ENCODE measurements at regions not wholly inside any gene's neighbourhood (a gene's known extent, or its start where the extent isn't known, plus 50 kb on each side); places are given as distances from the start of the nearest gene placed in this dataset.

DNA sequence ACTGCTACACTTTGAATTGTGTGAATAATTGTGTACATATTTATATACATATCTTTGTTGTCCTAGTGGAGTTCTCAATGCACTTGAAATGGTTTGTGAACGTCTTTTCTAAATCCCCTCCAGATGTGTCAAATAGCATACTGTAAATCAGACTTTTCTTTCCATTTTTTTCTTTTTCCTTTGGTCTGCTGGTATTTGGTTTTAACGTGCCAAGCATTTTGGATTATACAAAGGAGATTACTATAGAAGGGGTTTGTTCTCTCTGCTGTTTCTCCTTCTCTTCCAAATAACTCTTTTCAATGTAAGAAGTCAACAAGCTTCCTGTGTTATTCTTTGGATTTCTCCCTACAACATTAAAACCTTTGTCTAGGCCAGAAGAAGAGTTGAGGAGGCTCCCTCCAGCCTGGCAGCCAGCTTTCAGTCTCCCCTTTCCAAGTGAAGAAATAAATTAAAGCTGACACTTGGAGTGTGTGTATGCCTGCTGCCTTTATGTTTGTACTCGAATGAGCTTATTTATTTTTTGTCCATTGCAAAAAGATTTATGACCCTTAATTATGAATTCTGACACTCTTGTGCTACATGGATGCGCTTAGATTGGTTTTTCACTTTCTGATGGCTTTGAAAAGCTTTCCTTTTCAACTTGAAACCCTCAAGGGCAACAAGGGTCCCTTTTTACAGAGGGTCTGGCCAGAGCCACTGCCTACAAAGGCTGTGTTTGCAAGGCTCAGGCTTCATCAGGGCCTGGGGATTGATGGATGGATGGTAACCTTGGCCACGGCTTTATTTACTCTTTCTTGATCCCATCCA, 107.8 kb downstream of the RAB18 start:
- TF ChIP-seq, protein P1, sequence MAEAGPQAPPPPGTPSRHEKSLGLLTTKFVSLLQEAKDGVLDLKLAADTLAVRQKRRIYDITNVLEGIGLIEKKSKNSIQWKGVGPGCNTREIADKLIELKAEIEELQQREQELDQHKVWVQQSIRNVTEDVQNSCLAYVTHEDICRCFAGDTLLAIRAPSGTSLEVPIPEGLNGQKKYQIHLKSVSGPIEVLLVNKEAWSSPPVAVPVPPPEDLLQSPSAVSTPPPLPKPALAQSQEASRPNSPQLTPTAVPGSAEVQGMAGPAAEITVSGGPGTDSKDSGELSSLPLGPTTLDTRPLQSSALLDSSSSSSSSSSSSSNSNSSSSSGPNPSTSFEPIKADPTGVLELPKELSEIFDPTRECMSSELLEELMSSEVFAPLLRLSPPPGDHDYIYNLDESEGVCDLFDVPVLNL (IDR thresholded peaks at IDR 0.05; ENCODE audit: low read depth, low read length) = no peak
- TF ChIP-seq HDAC2 (IDR thresholded peaks at IDR 0.05) (no peak), TAF1 (IDR thresholded peaks at IDR 0.05; ENCODE audit: borderline replicate concordance, low read depth, low read length) (no peak), EGR1 (IDR thresholded peaks at IDR 0.05; ENCODE audit: borderline replicate concordance in 1 of 2, low read depth in 2 of 2, low read length in 2 of 2) (no peak), EZH2 (IDR thresholded peaks at IDR 0.05; ENCODE audit: borderline replicate concordance, control insufficient read depth, low read depth, low read length) (no peak), JUND (IDR thresholded peaks at IDR 0.05; ENCODE audit: low read depth, low read length) (no peak), EP300 (IDR thresholded peaks at IDR 0.05; ENCODE audit: borderline replicate concordance in 1 of 2, control insufficient read depth in 1 of 2, low read depth in 2 of 2, low read length in 2 of 2) (no peak)
- TF ChIP-seq, protein P2, sequence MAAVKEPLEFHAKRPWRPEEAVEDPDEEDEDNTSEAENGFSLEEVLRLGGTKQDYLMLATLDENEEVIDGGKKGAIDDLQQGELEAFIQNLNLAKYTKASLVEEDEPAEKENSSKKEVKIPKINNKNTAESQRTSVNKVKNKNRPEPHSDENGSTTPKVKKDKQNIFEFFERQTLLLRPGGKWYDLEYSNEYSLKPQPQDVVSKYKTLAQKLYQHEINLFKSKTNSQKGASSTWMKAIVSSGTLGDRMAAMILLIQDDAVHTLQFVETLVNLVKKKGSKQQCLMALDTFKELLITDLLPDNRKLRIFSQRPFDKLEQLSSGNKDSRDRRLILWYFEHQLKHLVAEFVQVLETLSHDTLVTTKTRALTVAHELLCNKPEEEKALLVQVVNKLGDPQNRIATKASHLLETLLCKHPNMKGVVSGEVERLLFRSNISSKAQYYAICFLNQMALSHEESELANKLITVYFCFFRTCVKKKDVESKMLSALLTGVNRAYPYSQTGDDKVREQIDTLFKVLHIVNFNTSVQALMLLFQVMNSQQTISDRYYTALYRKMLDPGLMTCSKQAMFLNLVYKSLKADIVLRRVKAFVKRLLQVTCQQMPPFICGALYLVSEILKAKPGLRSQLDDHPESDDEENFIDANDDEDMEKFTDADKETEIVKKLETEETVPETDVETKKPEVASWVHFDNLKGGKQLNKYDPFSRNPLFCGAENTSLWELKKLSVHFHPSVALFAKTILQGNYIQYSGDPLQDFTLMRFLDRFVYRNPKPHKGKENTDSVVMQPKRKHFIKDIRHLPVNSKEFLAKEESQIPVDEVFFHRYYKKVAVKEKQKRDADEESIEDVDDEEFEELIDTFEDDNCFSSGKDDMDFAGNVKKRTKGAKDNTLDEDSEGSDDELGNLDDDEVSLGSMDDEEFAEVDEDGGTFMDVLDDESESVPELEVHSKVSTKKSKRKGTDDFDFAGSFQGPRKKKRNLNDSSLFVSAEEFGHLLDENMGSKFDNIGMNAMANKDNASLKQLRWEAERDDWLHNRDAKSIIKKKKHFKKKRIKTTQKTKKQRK (IDR thresholded peaks at IDR 0.05; ENCODE audit: low read depth, low read length) = no peak
- TF ChIP-seq, protein P3, sequence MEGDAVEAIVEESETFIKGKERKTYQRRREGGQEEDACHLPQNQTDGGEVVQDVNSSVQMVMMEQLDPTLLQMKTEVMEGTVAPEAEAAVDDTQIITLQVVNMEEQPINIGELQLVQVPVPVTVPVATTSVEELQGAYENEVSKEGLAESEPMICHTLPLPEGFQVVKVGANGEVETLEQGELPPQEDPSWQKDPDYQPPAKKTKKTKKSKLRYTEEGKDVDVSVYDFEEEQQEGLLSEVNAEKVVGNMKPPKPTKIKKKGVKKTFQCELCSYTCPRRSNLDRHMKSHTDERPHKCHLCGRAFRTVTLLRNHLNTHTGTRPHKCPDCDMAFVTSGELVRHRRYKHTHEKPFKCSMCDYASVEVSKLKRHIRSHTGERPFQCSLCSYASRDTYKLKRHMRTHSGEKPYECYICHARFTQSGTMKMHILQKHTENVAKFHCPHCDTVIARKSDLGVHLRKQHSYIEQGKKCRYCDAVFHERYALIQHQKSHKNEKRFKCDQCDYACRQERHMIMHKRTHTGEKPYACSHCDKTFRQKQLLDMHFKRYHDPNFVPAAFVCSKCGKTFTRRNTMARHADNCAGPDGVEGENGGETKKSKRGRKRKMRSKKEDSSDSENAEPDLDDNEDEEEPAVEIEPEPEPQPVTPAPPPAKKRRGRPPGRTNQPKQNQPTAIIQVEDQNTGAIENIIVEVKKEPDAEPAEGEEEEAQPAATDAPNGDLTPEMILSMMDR (IDR thresholded peaks at IDR 0.05 in 2 of 3, conservative IDR thresholded peaks at IDR 0.05 in 1 of 3; ENCODE audit: control insufficient read depth in 2 of 3, extremely low read depth in 1 of 3, insufficient read depth in 1 of 3, low read depth in 3 of 3, low read length in 3 of 3) = no peak
